SK-N-SH (cell line): ENCODE measurements at regions not wholly inside any gene's neighbourhood (a gene's known extent, or its start where the extent isn't known, plus 50 kb on each side); places are given as distances from the start of the nearest gene placed in this dataset.

ENCODE experiments used
- CTCF ChIA-PET: fragments of 300-600, 350-600 bp; formaldehyde crosslinking; extraction: SDS; loops from one replicate; lab custom pipeline; 2021; lab: Yijun Ruan, JAX
- POLR2A ChIA-PET: fragments of 350-600 bp; sonication (Branson Sonifier 250); formaldehyde crosslinking; extraction: SDS; loops from one replicate; lab custom pipeline; 2020; ENCODE audit warnings: antibody characterized with exemption, inconsistent platforms; lab: Yijun Ruan, JAX
- DNase-seq: peaks from one replicate; pipeline ENCODE4 v3.0.0; 2012
- H2AFZ ChIP-seq: fragments of 200-600 bp; sonication (generic); 2 replicates; pipeline ENCODE4 v1.8.1; 2016; ENCODE audit warnings: antibody characterized with exemption, mild to moderate bottlenecking, low read depth
- H3F3A ChIP-seq: fragments of 200-600 bp; sonication (generic); replicated peaks from 2 replicates; pipeline ENCODE3; 2016; ENCODE audit warnings: antibody characterized with exemption, mild to moderate bottlenecking; ENCODE audit not compliant: insufficient read depth
- H3K27ac ChIP-seq, 2 experiments: fragments of 200-500 bp in 1 of 2; fragments of 200-600 bp in 1 of 2; sonication (Bioruptor generic) in 1 of 2; sonication (generic), shearing (Covaris generic) in 1 of 2; 2 replicates each; pipeline versions ENCODE4 v1.5.1 to v1.6.1; 2014 to 2016; ENCODE audit warnings: low read depth in 2 of 2, inconsistent platforms in 1 of 2, low read length in 1 of 2, mild to moderate bottlenecking in 1 of 2, mixed read lengths in 1 of 2
- H3K27me3 ChIP-seq: fragments of 200-600 bp; sonication (generic), shearing (Covaris generic); 2 replicates; pipeline ENCODE4 v1.6.1; 2016; ENCODE audit warnings: mixed run types; ENCODE audit not compliant: insufficient read depth
- H3K36me3 ChIP-seq, 2 experiments: fragments of 200-500 bp in 1 of 2; fragments of 200-600 bp in 1 of 2; sonication (Bioruptor generic) in 1 of 2; sonication (generic) in 1 of 2; replicated peaks in 1 of 2; 2 replicates each; pipeline versions ENCODE3 to v1.5.1; 2014 to 2016; ENCODE audit warnings: low read length in 1 of 2, mild to moderate bottlenecking in 1 of 2; ENCODE audit not compliant: insufficient read depth in 2 of 2, control insufficient read depth in 1 of 2
- H3K4me1 ChIP-seq, 2 experiments: fragments of 200-500 bp in 1 of 2; fragments of 200-600 bp in 1 of 2; sonication (Bioruptor generic) in 1 of 2; sonication (generic), shearing (Covaris generic) in 1 of 2; 2 replicates each; pipeline versions ENCODE4 v1.5.1 to v1.6.1; 2014 to 2016; ENCODE audit warnings: low read depth in 1 of 2, low read length in 1 of 2, mixed run types in 1 of 2; ENCODE audit not compliant: insufficient read depth in 2 of 2, control insufficient read depth in 1 of 2
- H3K4me2 ChIP-seq: fragments of 200-600 bp; sonication (generic), shearing (Covaris generic); 2 replicates; pipeline ENCODE4 v1.6.1; 2017; ENCODE audit warnings: mixed run types
- H3K4me3 ChIP-seq, 2 experiments: fragments of 200-500 bp in 1 of 2; fragments of 200-600 bp in 1 of 2; sonication (Bioruptor generic) in 1 of 2; sonication (generic), shearing (Covaris generic) in 1 of 2; 2 replicates each; pipeline versions ENCODE4 v1.5.1 to v1.8.1; 2014 to 2016; ENCODE audit warnings: low read depth in 2 of 2, inconsistent platforms in 1 of 2, low read length in 1 of 2, mild to moderate bottlenecking in 1 of 2, mixed read lengths in 1 of 2, moderate library complexity in 1 of 2
- H3K79me2 ChIP-seq: fragments of 200-600 bp; sonication (generic); 2 replicates; pipeline ENCODE4 v1.8.1; 2017; ENCODE audit warnings: mild to moderate bottlenecking; ENCODE audit not compliant: insufficient read depth
- H3K9ac ChIP-seq: fragments of 200-600 bp; sonication (generic); 2 replicates; pipeline ENCODE4 v1.6.1; 2017; ENCODE audit warnings: mixed run types
- H3K9me2 ChIP-seq: fragments of 200-600 bp; sonication (generic); 2 replicates; pipeline ENCODE4 v1.6.1; 2017; ENCODE audit warnings: mixed run types
- H3K9me3 ChIP-seq: fragments of 200-600 bp; sonication (generic); 2 replicates; pipeline ENCODE4 v1.6.1; 2017; ENCODE audit warnings: mixed run types, mild to moderate bottlenecking, moderate library complexity
- H4K20me1 ChIP-seq: fragments of 200-600 bp; sonication (generic); 2 replicates; pipeline ENCODE4 v1.6.1; 2017; ENCODE audit warnings: mild to moderate bottlenecking, mixed run types; ENCODE audit not compliant: insufficient read depth
- CHD2 ChIP-seq: fragments of 150-350 bp; IDR thresholded peaks from 2 replicates; pipeline ENCODE4 v1.6.1; 2018; ENCODE audit warnings: low read length; ENCODE audit not compliant: partially characterized antibody
- CTCF ChIP-seq: fragments of 200-600 bp; sonication (generic); IDR thresholded peaks from 2 replicates; pipeline ENCODE4 v1.6.1; 2017; ENCODE audit warnings: antibody characterized with exemption, mild to moderate bottlenecking, moderate library complexity
- EP300 ChIP-seq, 2 experiments: IDR thresholded peaks; 2 replicates each; pipeline versions ENCODE4 v1.4.0 to v1.6.1; 2012; ENCODE audit warnings: borderline replicate concordance in 1 of 2, low read depth in 1 of 2, low read length in 1 of 2
- EZH2phosphoT487 ChIP-seq: fragments of 200-600 bp; sonication (generic); IDR thresholded peaks from 2 replicates; pipeline ENCODE4 v1.6.1; 2017; ENCODE audit warnings: low read depth, mixed run types, mild to moderate bottlenecking, antibody characterized with exemption, moderate library complexity, borderline replicate concordance
- FOSL2 ChIP-seq: IDR thresholded peaks from 2 replicates; pipeline ENCODE4 v1.4.0; 2012; ENCODE audit warnings: low read depth, mild to moderate bottlenecking, moderate library complexity, borderline replicate concordance
- FOXJ3 ChIP-seq: sonication (generic); formaldehyde crosslinking; IDR thresholded peaks from 2 replicates; pipeline ENCODE4 v1.5.1; 2020; ENCODE audit warnings: mild to moderate bottlenecking, missing genetic modification reagents
- FOXM1 ChIP-seq: IDR thresholded peaks from 2 replicates; pipeline ENCODE4 v1.4.0; 2012; ENCODE audit warnings: low read depth, mild to moderate bottlenecking
- GABPA ChIP-seq: IDR thresholded peaks from 2 replicates; pipeline ENCODE4 v1.4.0; 2012; ENCODE audit warnings: low read depth, mild to moderate bottlenecking
- GATA2 ChIP-seq: sonication (generic); formaldehyde crosslinking; IDR thresholded peaks from 2 replicates; pipeline ENCODE4 v1.5.0; 2020; ENCODE audit warnings: mild to moderate bottlenecking, missing genetic modification reagents
- IRF3 ChIP-seq: fragments of 150-350 bp; IDR thresholded peaks from 2 replicates; pipeline ENCODE4 v1.6.1; 2016; ENCODE audit warnings: mild to moderate bottlenecking, low read depth, low read length
- JUND ChIP-seq: IDR thresholded peaks from 2 replicates; pipeline ENCODE4 v1.4.0; 2012
- MAX ChIP-seq: IDR thresholded peaks from 2 replicates; pipeline ENCODE4 v1.4.0; 2012; ENCODE audit warnings: low read depth
- MXI1 ChIP-seq: IDR thresholded peaks from 2 replicates; pipeline ENCODE4 v1.6.1; 2012; ENCODE audit warnings: mild to moderate bottlenecking, low read depth, low read length, improper control_type of control experiment
- NFIC ChIP-seq: IDR thresholded peaks from 2 replicates; pipeline ENCODE4 v1.4.0; 2012; ENCODE audit warnings: borderline replicate concordance
- NRF1 ChIP-seq: IDR thresholded peaks from 2 replicates; pipeline ENCODE4 v1.6.1; 2012; ENCODE audit warnings: low read depth, mild to moderate bottlenecking, low read length
- PBX3 ChIP-seq: IDR thresholded peaks from 2 replicates; pipeline ENCODE4; 2012
- RAD21 ChIP-seq: IDR thresholded peaks from 2 replicates; pipeline ENCODE4 v1.6.1; 2012; ENCODE audit warnings: mild to moderate bottlenecking, low read length
- RFX5 ChIP-seq: IDR thresholded peaks from 2 replicates; pipeline ENCODE4 v1.6.1; 2012; ENCODE audit warnings: mild to moderate bottlenecking, improper control_type of control experiment, low read length
- RXRA ChIP-seq: IDR thresholded peaks from 2 replicates; pipeline ENCODE4 v1.4.0; 2012; ENCODE audit warnings: low read depth, mild to moderate bottlenecking, borderline replicate concordance
- SMC3 ChIP-seq: IDR thresholded peaks from 2 replicates; pipeline ENCODE4 v1.6.1; 2012; ENCODE audit warnings: low read depth, low read length, improper control_type of control experiment
- TAF1 ChIP-seq: IDR thresholded peaks from 2 replicates; pipeline ENCODE4 v1.6.1; 2012; ENCODE audit warnings: low read depth, mild to moderate bottlenecking, low read length, moderate library complexity, borderline replicate concordance
- TCF12 ChIP-seq: IDR thresholded peaks from 2 replicates; pipeline ENCODE4 v1.4.0; 2012
- TEAD4 ChIP-seq: IDR thresholded peaks from 2 replicates; pipeline ENCODE4 v1.4.0; 2012; ENCODE audit warnings: mild to moderate bottlenecking, borderline replicate concordance; ENCODE audit not compliant: insufficient read depth
- USF2 ChIP-seq: fragments of 150-350 bp; IDR thresholded peaks from 2 replicates; pipeline ENCODE4 v1.6.1; 2017; ENCODE audit warnings: antibody characterized with exemption, low read length, low read depth, borderline replicate concordance
- YY1 ChIP-seq: IDR thresholded peaks from 2 replicates; pipeline ENCODE4 v1.4.0; 2012; ENCODE audit warnings: low read depth, mild to moderate bottlenecking
- ZBTB33 ChIP-seq: IDR thresholded peaks from 2 replicates; pipeline ENCODE4 v1.4.0; 2012; ENCODE audit warnings: low read depth, borderline replicate concordance
- WGBS: methylation state at CpG from one replicate; pipeline ENCODE4 v1.1.6; 2017; ENCODE audit warnings: low lambda C conversion rate; 5-methylcytosine and 5-hydroxymethylcytosine counted together

- H3F3A ChIP-seq = peaks cover 85% of the 10 kb centered on the region
- CTCF ChIA-PET = interaction anchor here (0.7 to 11.7 kb wide), 10 partner anchors 9 to 1582 kb away, joined by 3 to 244 read pairs (median 4); no protein-coding TSS in a partner anchor
- no peaks in the 10 kb centered on the region for H4K20me1 ChIP-seq
- peak overlapping the region; percentile 63 for H3K4me2 ChIP-seq
- no peaks in the 10 kb centered on the region for H3K27me3 ChIP-seq
- no peak overlapping the region for H2AFZ ChIP-seq
- H3K79me2 ChIP-seq = peaks cover 37% of the 10 kb centered on the region
- H3K4me3 ChIP-seq = peak overlapping the region in 1 of 2 experiments; percentile 8; a peak in 1 of 4 replicates
- peak overlapping the region; percentile 91 to 100; a peak in 3 of 4 replicates for H3K27ac ChIP-seq
- DNase-seq = peak; percentile 8
- 1% methylated on average over 3 of the region's 3 CpGs for WGBS
- POLR2A ChIA-PET = no interaction called here
- H3K9ac ChIP-seq = peak overlapping the region; percentile 96
- H3K9me3 ChIP-seq = no peaks in the 10 kb centered on the region
- H3K4me1 ChIP-seq = peaks cover 11 to 65% of the 10 kb centered on the region in 2 experiments
- no peaks in the 10 kb centered on the region for H3K9me2 ChIP-seq
- peaks cover 0 to 10% of the 10 kb centered on the region in 2 experiments for H3K36me3 ChIP-seq
- no peak for TF ChIP-seq GATA2
- TF ChIP-seq PBX3 = peak; percentile 89
- TF ChIP-seq FOXM1 = peak; percentile 98
- peak; percentile 60; the same call in 1 of the 2 replicates for TF ChIP-seq RXRA
- no peak for TF ChIP-seq EZH2phosphoT487
- TF ChIP-seq IRF3 = no peak
- no peak for TF ChIP-seq GABPA
- TF ChIP-seq NFIC = peak; percentile 83
- TF ChIP-seq YY1 = no peak; the same call in 1 of the 2 replicates
- TF ChIP-seq TCF12 = peak; percentile 96
- TF ChIP-seq TEAD4 = peak; percentile 92
- peak; percentile 29; the same call in 1 of the 2 replicates for TF ChIP-seq SMC3
- TF ChIP-seq FOXJ3 (CRISPR knock-in tag) = no peak
- peak; percentile 42; the same call in 1 of the 2 replicates for TF ChIP-seq MAX
- peak; percentile 53 for TF ChIP-seq CTCF
- no peak for TF ChIP-seq NRF1
- TF ChIP-seq CHD2 = no peak
- peak; percentile 94 for TF ChIP-seq JUND
- TF ChIP-seq USF2 = no peak
- peak; percentile 42 to 99; a peak in 3 of 4 replicates for TF ChIP-seq EP300 (IDR thresholded peaks at IDR 0.05; ENCODE audit: borderline replicate concordance in 1 of 2, low read depth in 1 of 2, low read length in 1 of 2)
- TF ChIP-seq RAD21 = peak; percentile 73
- TF ChIP-seq TAF1 = no peak
- TF ChIP-seq FOSL2 = peak; percentile 95
- TF ChIP-seq RFX5 = no peak
- no peak for TF ChIP-seq MXI1
- TF ChIP-seq ZBTB33 = peak; percentile 52; the same call in 1 of the 2 replicates
Observed at GRCh38 chr10:4770801-4771553, 55.0 kb upstream of the AKR1E2 start.
